HG03565 (cell line): ENCODE measurements at regions not wholly inside any gene's neighbourhood (a gene's known extent, or its start where the extent isn't known, plus 50 kb on each side); places are given as distances from the start of the nearest gene placed in this dataset.
"Not testable (repeated sequence)": the region's sequence is repeated elsewhere in the genome, so short reads cannot be mapped to it uniquely, and the experiment has no call there.

Experiments
- ATAC-seq: cut with Tn5 transposase; IDR thresholded peaks from one replicate; pipeline ENCODE4 v1.9.1; 2021; ENCODE audit warnings: mild to moderate bottlenecking, moderate library complexity; ENCODE audit not compliant: unreplicated experiment

- ATAC-seq = no peak
Observed at GRCh38 chr6:74596588-74596987, 609.3 kb downstream of the COL12A1 start.

- not testable (repeated sequence) for ATAC-seq
Observed at GRCh38 chr6:74594350-74594749, 611.5 kb downstream of the COL12A1 start.

GRCh38 chr6:74588094-74588832 is 617.6 kb downstream of the COL12A1 start:
- ATAC-seq = no peak

- no peak for ATAC-seq
Observed at GRCh38 chr6:74587386-74587785, 618.5 kb downstream of the COL12A1 start.

- no peak for ATAC-seq
Observed at GRCh38 chr6:74585753-74586152, 620.1 kb downstream of the COL12A1 start.

GRCh38 chr6:74581681-74582080 is 624.2 kb downstream of the COL12A1 start:
- ATAC-seq = no peak

GRCh38 chr6:74579794-74580193 is 626.1 kb downstream of the COL12A1 start:
- ATAC-seq = no peak

- ATAC-seq = no peak
Observed at GRCh38 chr6:74579047-74579446, 626.8 kb downstream of the COL12A1 start.

- ATAC-seq = peak; percentile 28
Observed at GRCh38 chr6:74578339-74578738, 627.5 kb downstream of the COL12A1 start.

- ATAC-seq = peak; percentile 92
Observed at GRCh38 chr6:74577619-74578018, 628.2 kb downstream of the COL12A1 start.

GRCh38 chr6:74574794-74575193 is 631.1 kb downstream of the COL12A1 start:
- peak; percentile 33 for ATAC-seq

- no peak for ATAC-seq
Observed at GRCh38 chr6:74573613-74574012, 632.2 kb downstream of the COL12A1 start.

- ATAC-seq = no peak
Observed at GRCh38 chr6:74570044-74570443, 635.8 kb downstream of the COL12A1 start.

- ATAC-seq = no peak
Observed at GRCh38 chr6:74568861-74569260, 637.0 kb downstream of the COL12A1 start.

- not testable (repeated sequence) for ATAC-seq
Observed at GRCh38 chr6:74567923-74568290, 637.9 kb downstream of the COL12A1 start.

GRCh38 chr6:74567281-74567922 is 638.5 kb downstream of the COL12A1 start:
- no peak for ATAC-seq

- no peak for ATAC-seq
Observed at GRCh38 chr6:74557236-74557635, 648.6 kb downstream of the COL12A1 start.

GRCh38 chr6:74554041-74554440 is 651.8 kb downstream of the COL12A1 start:
- no peak for ATAC-seq

- ATAC-seq = no peak
Observed at GRCh38 chr6:74551896-74552295, 654.0 kb downstream of the COL12A1 start.

- no peak for ATAC-seq
Observed at GRCh38 chr6:74550821-74551220, 655.0 kb downstream of the COL12A1 start.

- ATAC-seq = no peak
Observed at GRCh38 chr6:74549746-74550145, 656.1 kb downstream of the COL12A1 start.

GRCh38 chr6:74534465-74535211 is 671.2 kb downstream of the COL12A1 start:
- no peak for ATAC-seq
